ENCODE measurements at regions not wholly inside any gene's neighbourhood (a gene's known extent, or its start where the extent isn't known, plus 50 kb on each side); places are given as distances from the start of the nearest gene placed in this dataset.

DNA sequence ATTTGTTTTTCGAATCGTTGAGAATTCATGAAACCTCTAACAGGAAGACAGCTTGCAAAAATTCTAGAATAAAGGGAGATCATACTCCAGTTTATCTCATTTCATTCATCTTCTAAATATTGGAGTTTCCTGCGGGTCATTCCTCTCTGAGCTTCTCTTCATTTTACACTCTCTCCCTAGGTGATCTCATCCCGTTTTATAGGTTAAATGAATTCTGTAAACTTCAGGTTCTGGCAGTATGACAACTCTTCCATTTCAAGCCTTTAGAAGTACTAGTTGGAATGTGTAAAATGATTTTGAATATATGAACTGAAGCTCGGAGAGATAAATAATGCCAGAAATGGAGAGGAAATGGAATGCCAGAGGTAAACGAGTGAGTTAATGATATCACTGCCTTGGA lies 312.4 kb downstream of the METTL4 start:
- no peak for TF ChIP-seq CTCF (IDR thresholded peaks at IDR 0.05)
- no peak for TF ChIP-seq POLR2A (IDR thresholded peaks at IDR 0.05)

Data from right lobe of liver (tissue), 4 donors.